ENCODE measurements at regions not wholly inside any gene's neighbourhood (a gene's known extent, or its start where the extent isn't known, plus 50 kb on each side); places are given as distances from the start of the nearest gene placed in this dataset.
"Not testable (repeated sequence)": the region's sequence is repeated elsewhere in the genome, so short reads cannot be mapped to it uniquely, and the experiment has no call there.

GRCh38 chr22:11059129-11059528 is 4468.9 kb upstream of the OR11H1 start:
- TF ChIP-seq CTCF (conservative IDR thresholded peaks at IDR 0.05 in 1 of 2, IDR thresholded peaks at IDR 0.05 in 1 of 2; ENCODE audit: extremely low read depth in 1 of 2, insufficient read depth in 1 of 2, low read depth in 1 of 2, low read length in 2 of 2); EZH2 (IDR thresholded peaks at IDR 0.05; ENCODE audit: borderline replicate concordance, low read length): not testable (repeated sequence)
